OCI-M1 (cell line): ENCODE measurements at regions not wholly inside any gene's neighbourhood (a gene's known extent, or its start where the extent isn't known, plus 50 kb on each side); places are given as distances from the start of the nearest gene placed in this dataset.
"Not testable (repeated sequence)": the region's sequence is repeated elsewhere in the genome, so short reads cannot be mapped to it uniquely, and the experiment has no call there.

Experiments used
- DNase-seq: peaks from one replicate; lab custom pipeline; 2025; lab: John Stamatoyannopoulos, UW

GRCh38 chr13:86579662-86580061 lies 780.4 kb upstream of the SLITRK6 start:
- peak; percentile 7 for DNase-seq

- no peak for DNase-seq
Observed at GRCh38 chr13:86581706-86582105, 782.5 kb upstream of the SLITRK6 start.

GRCh38 chr13:86584301-86584700 lies 785.1 kb upstream of the SLITRK6 start:
- no peak for DNase-seq

- DNase-seq: no peak
Observed at GRCh38 chr13:86585835-86586234, 786.6 kb upstream of the SLITRK6 start.

GRCh38 chr13:86591862-86592261 lies 792.6 kb upstream of the SLITRK6 start:
- DNase-seq: peak; percentile 38

GRCh38 chr13:86601351-86601750 lies 802.1 kb upstream of the SLITRK6 start:
- DNase-seq: peak; percentile 28

- no peak for DNase-seq
Observed at GRCh38 chr13:86606264-86606663, 807.0 kb upstream of the SLITRK6 start.

- peak; percentile 5 for DNase-seq
Observed at GRCh38 chr13:86608701-86609100, 809.5 kb upstream of the SLITRK6 start.

- DNase-seq: no peak
Observed at GRCh38 chr13:86633346-86633745, 834.1 kb upstream of the SLITRK6 start.

GRCh38 chr13:86651171-86651570 lies 852.0 kb upstream of the SLITRK6 start:
- DNase-seq: not testable (repeated sequence)

GRCh38 chr13:86653009-86653408 lies 853.8 kb upstream of the SLITRK6 start:
- DNase-seq: no peak

- no peak for DNase-seq
Observed at GRCh38 chr13:86655561-86655960, 856.3 kb upstream of the SLITRK6 start.

- DNase-seq: no peak
Observed at GRCh38 chr13:86660090-86660489, 860.9 kb upstream of the SLITRK6 start.

- no peak for DNase-seq
Observed at GRCh38 chr13:86665842-86666241, 866.6 kb upstream of the SLITRK6 start.

GRCh38 chr13:86673931-86674431 lies 874.8 kb upstream of the SLITRK6 start:
- no peak for DNase-seq

GRCh38 chr13:86681223-86681622 lies 882.0 kb upstream of the SLITRK6 start:
- peak; percentile 70 for DNase-seq

- no peak for DNase-seq
Observed at GRCh38 chr13:86684402-86684801, 885.2 kb upstream of the SLITRK6 start.

GRCh38 chr13:86689911-86690310 lies 890.7 kb upstream of the SLITRK6 start:
- no peak for DNase-seq

- no peak for DNase-seq
Observed at GRCh38 chr13:86692291-86692690, 893.1 kb upstream of the SLITRK6 start.

- no peak for DNase-seq
Observed at GRCh38 chr13:86710013-86710412, 910.8 kb upstream of the SLITRK6 start.

GRCh38 chr13:86710896-86711295 lies 911.7 kb upstream of the SLITRK6 start:
- DNase-seq: no peak

- DNase-seq: no peak
Observed at GRCh38 chr13:86714495-86714894, 915.3 kb upstream of the SLITRK6 start.

- no peak for DNase-seq
Observed at GRCh38 chr13:86725105-86725504, 925.9 kb upstream of the SLITRK6 start.

- peak; percentile 61 for DNase-seq
Observed at GRCh38 chr13:86729206-86729605, 930.0 kb upstream of the SLITRK6 start.

- no peak for DNase-seq
Observed at GRCh38 chr13:86731987-86732386, 932.8 kb upstream of the SLITRK6 start.
